Panc1 (cell line): ENCODE measurements at regions not wholly inside any gene's neighbourhood (a gene's known extent, or its start where the extent isn't known, plus 50 kb on each side); places are given as distances from the start of the nearest gene placed in this dataset.
A peak's percentile ranks its signal among the peaks of the same experiment; 100 is the strongest.

Experiments
- POLR2AphosphoS5 ChIP-seq: IDR thresholded peaks from 2 replicates; pipeline ENCODE4 v1.6.1; 2012; ENCODE audit warnings: mild to moderate bottlenecking, low read depth, low read length, moderate library complexity
- TCF7L2 ChIP-seq: IDR thresholded peaks from 2 replicates; pipeline ENCODE4 v1.6.1; 2011; ENCODE audit warnings: mild to moderate bottlenecking, low read depth, low read length, inconsistent platforms
- TF ChIP-seq, protein P1 (sequence below): fragments of 450-650 bp; IDR thresholded peaks from 2 replicates; pipeline ENCODE4 v1.5.1; 2017; ENCODE audit warnings: mild to moderate bottlenecking
- TF ChIP-seq, protein P2 (sequence below), 2 experiments: IDR thresholded peaks; 2 replicates each; pipeline ENCODE4 v1.6.1; 2011 to 2012; ENCODE audit warnings: low read depth in 2 of 2, control low read depth in 1 of 2, low read length in 1 of 2, mild to moderate bottlenecking in 1 of 2, moderate library complexity in 1 of 2; ENCODE audit not compliant: insufficient read depth in 1 of 2

DNA sequence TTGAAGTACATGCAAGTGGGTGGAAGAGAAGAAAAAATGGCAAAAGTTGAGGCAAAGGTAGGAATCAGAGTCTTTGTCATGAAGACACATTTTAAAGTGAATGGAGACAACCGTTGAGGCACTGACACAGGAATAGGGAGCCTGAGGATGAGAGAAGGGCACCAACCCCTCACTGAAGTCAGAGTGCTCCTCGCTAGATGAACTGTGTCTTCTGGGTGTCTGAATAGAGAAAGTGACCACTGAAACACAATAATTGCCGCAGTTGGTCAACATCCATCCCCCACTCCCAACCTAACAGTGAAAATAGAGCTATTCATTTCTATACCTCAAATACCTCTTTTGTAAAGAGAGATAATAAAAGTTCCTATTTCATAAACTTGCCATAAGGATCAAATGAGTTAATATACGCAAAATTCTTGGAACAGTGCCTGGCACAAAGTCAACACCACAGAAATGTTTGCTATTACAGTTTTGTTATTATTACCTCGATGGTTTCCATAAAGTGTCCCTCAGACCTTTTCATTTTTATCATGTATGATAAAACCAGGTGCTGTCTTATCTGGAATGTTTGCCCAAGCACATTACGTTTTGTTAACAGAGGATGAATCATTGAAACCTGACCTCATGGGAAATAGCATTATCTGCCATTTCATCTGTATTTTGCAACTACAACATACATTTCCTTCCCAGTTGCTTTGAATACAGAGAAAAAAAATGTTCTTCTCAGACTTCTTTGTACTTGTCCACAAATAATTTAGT lies 61.8 kb upstream of the SP4 start:
- TF ChIP-seq, protein P1, sequence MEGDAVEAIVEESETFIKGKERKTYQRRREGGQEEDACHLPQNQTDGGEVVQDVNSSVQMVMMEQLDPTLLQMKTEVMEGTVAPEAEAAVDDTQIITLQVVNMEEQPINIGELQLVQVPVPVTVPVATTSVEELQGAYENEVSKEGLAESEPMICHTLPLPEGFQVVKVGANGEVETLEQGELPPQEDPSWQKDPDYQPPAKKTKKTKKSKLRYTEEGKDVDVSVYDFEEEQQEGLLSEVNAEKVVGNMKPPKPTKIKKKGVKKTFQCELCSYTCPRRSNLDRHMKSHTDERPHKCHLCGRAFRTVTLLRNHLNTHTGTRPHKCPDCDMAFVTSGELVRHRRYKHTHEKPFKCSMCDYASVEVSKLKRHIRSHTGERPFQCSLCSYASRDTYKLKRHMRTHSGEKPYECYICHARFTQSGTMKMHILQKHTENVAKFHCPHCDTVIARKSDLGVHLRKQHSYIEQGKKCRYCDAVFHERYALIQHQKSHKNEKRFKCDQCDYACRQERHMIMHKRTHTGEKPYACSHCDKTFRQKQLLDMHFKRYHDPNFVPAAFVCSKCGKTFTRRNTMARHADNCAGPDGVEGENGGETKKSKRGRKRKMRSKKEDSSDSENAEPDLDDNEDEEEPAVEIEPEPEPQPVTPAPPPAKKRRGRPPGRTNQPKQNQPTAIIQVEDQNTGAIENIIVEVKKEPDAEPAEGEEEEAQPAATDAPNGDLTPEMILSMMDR, result no peak
- TF ChIP-seq TCF7L2 (peak; percentile 45; the same call in 1 of the 2 replicates), POLR2AphosphoS5 (no peak)
- TF ChIP-seq, protein P2, sequence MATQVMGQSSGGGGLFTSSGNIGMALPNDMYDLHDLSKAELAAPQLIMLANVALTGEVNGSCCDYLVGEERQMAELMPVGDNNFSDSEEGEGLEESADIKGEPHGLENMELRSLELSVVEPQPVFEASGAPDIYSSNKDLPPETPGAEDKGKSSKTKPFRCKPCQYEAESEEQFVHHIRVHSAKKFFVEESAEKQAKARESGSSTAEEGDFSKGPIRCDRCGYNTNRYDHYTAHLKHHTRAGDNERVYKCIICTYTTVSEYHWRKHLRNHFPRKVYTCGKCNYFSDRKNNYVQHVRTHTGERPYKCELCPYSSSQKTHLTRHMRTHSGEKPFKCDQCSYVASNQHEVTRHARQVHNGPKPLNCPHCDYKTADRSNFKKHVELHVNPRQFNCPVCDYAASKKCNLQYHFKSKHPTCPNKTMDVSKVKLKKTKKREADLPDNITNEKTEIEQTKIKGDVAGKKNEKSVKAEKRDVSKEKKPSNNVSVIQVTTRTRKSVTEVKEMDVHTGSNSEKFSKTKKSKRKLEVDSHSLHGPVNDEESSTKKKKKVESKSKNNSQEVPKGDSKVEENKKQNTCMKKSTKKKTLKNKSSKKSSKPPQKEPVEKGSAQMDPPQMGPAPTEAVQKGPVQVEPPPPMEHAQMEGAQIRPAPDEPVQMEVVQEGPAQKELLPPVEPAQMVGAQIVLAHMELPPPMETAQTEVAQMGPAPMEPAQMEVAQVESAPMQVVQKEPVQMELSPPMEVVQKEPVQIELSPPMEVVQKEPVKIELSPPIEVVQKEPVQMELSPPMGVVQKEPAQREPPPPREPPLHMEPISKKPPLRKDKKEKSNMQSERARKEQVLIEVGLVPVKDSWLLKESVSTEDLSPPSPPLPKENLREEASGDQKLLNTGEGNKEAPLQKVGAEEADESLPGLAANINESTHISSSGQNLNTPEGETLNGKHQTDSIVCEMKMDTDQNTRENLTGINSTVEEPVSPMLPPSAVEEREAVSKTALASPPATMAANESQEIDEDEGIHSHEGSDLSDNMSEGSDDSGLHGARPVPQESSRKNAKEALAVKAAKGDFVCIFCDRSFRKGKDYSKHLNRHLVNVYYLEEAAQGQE (IDR thresholded peaks at IDR 0.05; ENCODE audit: insufficient read depth in 1 of 2, low read depth in 2 of 2, low read length in 1 of 2), result no peak
